IMR-90 (cell line): ENCODE measurements at regions not wholly inside any gene's neighbourhood (a gene's known extent, or its start where the extent isn't known, plus 50 kb on each side); places are given as distances from the start of the nearest gene placed in this dataset.

Experiments used
- ATAC-seq: fragments of 200-7000 bp; cut with Tn5 transposase; 2 replicates; pipeline ENCODE4 v1.9.1; 2020; ENCODE audit warnings: low read depth, mild to moderate bottlenecking, moderate library complexity
- BruUV-seq: library from RNA; stranded (reverse); fragments of 400-500 nt; replicated peaks from 2 replicates; lab custom pipeline; 2021; lab: Mats Ljungman, UMichigan
- CTCF ChIA-PET: fragments of 300-600 bp; formaldehyde crosslinking; extraction: SDS; loops from one replicate; lab custom pipeline; 2021; ENCODE audit warnings: antibody characterized with exemption; lab: Yijun Ruan, JAX
- POLR2A ChIA-PET: fragments of 300-600 bp; sonication (Branson Sonifier 250); formaldehyde crosslinking; loops from one replicate; lab custom pipeline; 2022; ENCODE audit warnings: antibody characterized with exemption; ENCODE audit not compliant: unreplicated experiment; lab: Charles Lee
- DNase-seq: peaks from one replicate; pipeline ENCODE4 v3.0.0; 2013
- H2AFZ ChIP-seq: replicated peaks from 2 replicates; pipeline ENCODE3; 2013; ENCODE audit warnings: low read length, mild to moderate bottlenecking; ENCODE audit not compliant: poor library complexity
- H2AK5ac ChIP-seq: 2 replicates; pipeline ENCODE4 v1.6.1; 2013; ENCODE audit warnings: low read depth, low read length, inconsistent platforms
- H2AK9ac ChIP-seq: replicated peaks from 2 replicates; pipeline ENCODE3; 2013; ENCODE audit warnings: mild to moderate bottlenecking, low read depth, low read length, moderate library complexity; ENCODE audit not compliant: poor library complexity
- H2BK120ac ChIP-seq: 2 replicates; pipeline ENCODE4 v1.6.1; 2013; ENCODE audit warnings: low read depth, low read length, inconsistent platforms
- H2BK15ac ChIP-seq: 3 replicates; pipeline ENCODE4 v1.6.1; 2013; ENCODE audit warnings: low read depth, low read length, inconsistent platforms
- H2BK20ac ChIP-seq: 2 replicates; pipeline ENCODE4 v1.6.1; 2013; ENCODE audit warnings: low read depth, mild to moderate bottlenecking, inconsistent platforms, low read length, moderate library complexity
- H2BK5ac ChIP-seq: 2 replicates; pipeline ENCODE4 v1.6.1; 2013; ENCODE audit warnings: mild to moderate bottlenecking, low read depth, low read length, inconsistent platforms; ENCODE audit not compliant: poor library complexity, severe bottlenecking
- H3K14ac ChIP-seq: replicated peaks from 2 replicates; pipeline ENCODE4 v1.6.1; 2013; ENCODE audit warnings: low read depth, low read length, inconsistent platforms
- H3K18ac ChIP-seq: 2 replicates; pipeline ENCODE4 v1.6.1; 2013; ENCODE audit warnings: low read depth, low read length, control low read depth
- H3K23ac ChIP-seq: 2 replicates; pipeline ENCODE4 v1.6.1; 2013; ENCODE audit warnings: low read depth, low read length, inconsistent platforms
- H3K27ac ChIP-seq: 2 replicates; pipeline ENCODE4 v1.5.1; 2013; ENCODE audit warnings: mild to moderate bottlenecking, control low read depth, low read length; ENCODE audit not compliant: insufficient read depth
- H3K27me3 ChIP-seq: 2 replicates; pipeline ENCODE4 v1.6.1; 2013; ENCODE audit warnings: low read length; ENCODE audit not compliant: control insufficient read depth, insufficient read depth
- H3K36me3 ChIP-seq: 2 replicates; pipeline ENCODE4 v1.6.1; 2013; ENCODE audit warnings: low read length, mixed read lengths; ENCODE audit not compliant: control insufficient read depth, insufficient read depth
- H3K4ac ChIP-seq: 2 replicates; pipeline ENCODE4 v1.6.1; 2013; ENCODE audit warnings: low read depth, low read length, inconsistent platforms
- H3K4me1 ChIP-seq: 2 replicates; pipeline ENCODE4 v1.6.1; 2013; ENCODE audit warnings: low read length, mixed read lengths; ENCODE audit not compliant: control insufficient read depth, insufficient read depth
- H3K4me2 ChIP-seq: 2 replicates; pipeline ENCODE4 v1.6.1; 2013; ENCODE audit warnings: low read depth, mild to moderate bottlenecking, control low read depth, low read length, moderate library complexity
- H3K4me3 ChIP-seq: 2 replicates; pipeline ENCODE4 v1.5.1; 2013; ENCODE audit warnings: low read depth, mild to moderate bottlenecking, control low read depth, low read length, moderate library complexity; ENCODE audit not compliant: insufficient read depth
- H3K56ac ChIP-seq: 2 replicates; pipeline ENCODE4 v1.6.1; 2013; ENCODE audit warnings: low read length, inconsistent platforms; ENCODE audit not compliant: insufficient read depth; ENCODE audit errors: extremely low read depth
- H3K79me1 ChIP-seq, 2 experiments: 2 replicates each; pipeline ENCODE4 v1.6.1; 2013; ENCODE audit warnings: low read length in 2 of 2, inconsistent platforms in 1 of 2, low read depth in 1 of 2
- H3K9ac ChIP-seq: 2 replicates; pipeline ENCODE4 v1.6.1; 2013; ENCODE audit warnings: low read depth, low read length, control low read depth
- H3K9me1 ChIP-seq: 2 replicates; pipeline ENCODE4 v1.6.1; 2013; ENCODE audit warnings: low read length, inconsistent platforms; ENCODE audit not compliant: insufficient read depth
- H3K9me3 ChIP-seq: 2 replicates; pipeline ENCODE4 v1.6.1; 2013; ENCODE audit warnings: low read length; ENCODE audit not compliant: control insufficient read depth, insufficient read depth
- H4K20me1 ChIP-seq: 2 replicates; pipeline ENCODE4 v1.6.1; 2013; ENCODE audit warnings: low read length, inconsistent platforms; ENCODE audit not compliant: insufficient read depth
- H4K5ac ChIP-seq: 2 replicates; pipeline ENCODE4 v1.6.1; 2013; ENCODE audit warnings: mild to moderate bottlenecking, low read depth, low read length, control low read depth
- H4K8ac ChIP-seq, 2 experiments: 2 replicates each; pipeline ENCODE4 v1.6.1; 2013; ENCODE audit warnings: low read depth in 2 of 2, low read length in 2 of 2, control low read depth in 1 of 2, inconsistent platforms in 1 of 2
- H4K91ac ChIP-seq: 2 replicates; pipeline ENCODE4 v1.6.1; 2013; ENCODE audit warnings: low read depth, low read length, inconsistent platforms; ENCODE audit not compliant: insufficient read depth
- BHLHE40 ChIP-seq: fragments of 150-350 bp; IDR thresholded peaks from 2 replicates; pipeline ENCODE4 v1.6.1; 2016; ENCODE audit warnings: mild to moderate bottlenecking, low read depth, low read length
- CHD1 ChIP-seq: IDR thresholded peaks from 2 replicates; pipeline ENCODE4 v1.6.1; 2012; ENCODE audit warnings: low read depth, low read length, improper control_type of control experiment
- CTCF ChIP-seq: conservative IDR thresholded peaks from 2 replicates; pipeline ENCODE4 v1.5.1; 2012; ENCODE audit warnings: mild to moderate bottlenecking, low read depth, low read length, improper control_type of control experiment
- FOS ChIP-seq: fragments of 150-350 bp; IDR thresholded peaks from 2 replicates; pipeline ENCODE4 v1.6.1; 2016; ENCODE audit warnings: low read depth, low read length
- MXI1 ChIP-seq: IDR thresholded peaks from 2 replicates; pipeline ENCODE4 v1.6.1; 2012; ENCODE audit warnings: low read depth, mild to moderate bottlenecking, low read length, moderate library complexity, borderline replicate concordance
- NFE2L2 ChIP-seq: fragments of 150-350 bp; IDR thresholded peaks from 2 replicates; pipeline ENCODE4 v1.6.1; 2016; ENCODE audit warnings: low read depth, mild to moderate bottlenecking, low read length
- POLR2A ChIP-seq: IDR thresholded peaks from 2 replicates; pipeline ENCODE4 v1.6.1; 2012; ENCODE audit warnings: mild to moderate bottlenecking, low read depth, low read length
- RCOR1 ChIP-seq: IDR thresholded peaks from 2 replicates; pipeline ENCODE4 v1.6.1; 2012; ENCODE audit warnings: mild to moderate bottlenecking, low read length, improper control_type of control experiment; ENCODE audit not compliant: insufficient replicate concordance
- RFX5 ChIP-seq: IDR thresholded peaks from 2 replicates; pipeline ENCODE4 v1.8.0; 2012; ENCODE audit warnings: low read depth, mild to moderate bottlenecking, low read length, moderate library complexity
- WGBS, 2 experiments: methylation state at CpG; one replicate each; pipeline versions ENCODE4 v1.1.5 to v1.1.7; 2013; ENCODE audit warnings: missing lambda C conversion rate in 2 of 2; ENCODE audit not compliant: insufficient read length in 1 of 2; ENCODE audit errors: extremely low coverage in 2 of 2; 5-methylcytosine and 5-hydroxymethylcytosine counted together
- dilution Hi-C: fragments of 300-500 bp; cut with HindIII; formaldehyde crosslinking; loops from one replicate; pipeline ENCODE4 v1.14.3; 2018; ENCODE audit warnings: low sequenced_read_pairs; ENCODE audit not compliant: unreplicated experiment
- in situ Hi-C: fragments of 300-500 bp; cut with MboI; formaldehyde crosslinking; loops from 3 replicates; pipeline ENCODE4 v1.14.3; 2019; ENCODE audit warnings: low sequenced_read_pairs, inconsistent platforms, mixed read lengths
- intact Hi-C: fragments of 100-400 bp; cut with micrococcal nuclease; formaldehyde crosslinking; loops from 2 replicates; pipeline ENCODE4 v1.10.0; 2022
- TF ChIP-seq, protein P1 (sequence below): fragments of 150-350 bp; IDR thresholded peaks from 2 replicates; pipeline ENCODE4 v1.6.1; 2017; ENCODE audit warnings: mild to moderate bottlenecking, antibody characterized with exemption, low read length, low read depth

GRCh38 chr6:54716877-54717276 lies 129.7 kb upstream of the FAM83B start:
- dilution Hi-C loops (no loop called here), in situ Hi-C loops (loop anchor here (25.0 kb wide), 1 partner anchor 730 kb away; no protein-coding TSS in a partner anchor), intact Hi-C loops (no loop called here)
- no peaks in the 10 kb centered on the region for H3K9me3 ChIP-seq
- H2AK5ac ChIP-seq: no peak overlapping the region
- H3K4me3 ChIP-seq: no peak overlapping the region
- no peak overlapping the region for H3K14ac ChIP-seq
- WGBS, 2 experiments: no CpG with 5 or more reads among the region's 3 CpGs
- no peak for TF ChIP-seq BHLHE40
- TF ChIP-seq RCOR1: no peak
- TF ChIP-seq NFE2L2: no peak
- no peak for TF ChIP-seq CHD1
- TF ChIP-seq RFX5: no peak
- no peak for TF ChIP-seq FOS
- no peak for TF ChIP-seq POLR2A
- no peak for TF ChIP-seq MXI1
- TF ChIP-seq, protein P1, sequence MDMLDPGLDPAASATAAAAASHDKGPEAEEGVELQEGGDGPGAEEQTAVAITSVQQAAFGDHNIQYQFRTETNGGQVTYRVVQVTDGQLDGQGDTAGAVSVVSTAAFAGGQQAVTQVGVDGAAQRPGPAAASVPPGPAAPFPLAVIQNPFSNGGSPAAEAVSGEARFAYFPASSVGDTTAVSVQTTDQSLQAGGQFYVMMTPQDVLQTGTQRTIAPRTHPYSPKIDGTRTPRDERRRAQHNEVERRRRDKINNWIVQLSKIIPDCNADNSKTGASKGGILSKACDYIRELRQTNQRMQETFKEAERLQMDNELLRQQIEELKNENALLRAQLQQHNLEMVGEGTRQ: no peak
- no peak for TF ChIP-seq CTCF
- H3K4me2 ChIP-seq: no peak overlapping the region
- no peak overlapping the region for H3K56ac ChIP-seq
- no peak overlapping the region for H4K8ac ChIP-seq
- H2BK5ac ChIP-seq: no peak overlapping the region
- ATAC-seq (no peak), DNase-seq (peak; percentile 43)
- H4K20me1 ChIP-seq: no peaks in the 10 kb centered on the region
- H4K5ac ChIP-seq: no peak overlapping the region
- ChIA-PET POLR2A (no interaction called here), CTCF (interaction anchor here (0.7 to 1.5 kb wide), 3 partner anchors 9 to 521 kb away, joined by 4 read pairs; no protein-coding TSS in a partner anchor)
- BruUV-seq: no TSS peak
- H3K27ac ChIP-seq: no peak overlapping the region
- H3K9me1 ChIP-seq: no peaks in the 10 kb centered on the region
- H3K23ac ChIP-seq: no peak overlapping the region
- no peak overlapping the region for H4K91ac ChIP-seq
- no peak overlapping the region for H2AFZ ChIP-seq
- no peaks in the 10 kb centered on the region for H3K36me3 ChIP-seq
- no peaks in the 10 kb centered on the region for H3K79me1 ChIP-seq
- no peaks in the 10 kb centered on the region for H3K27me3 ChIP-seq
- H3K9ac ChIP-seq: no peak overlapping the region
- H2AK9ac ChIP-seq: no peak overlapping the region
- H3K4me1 ChIP-seq: peaks cover 2% of the 10 kb centered on the region; the same call in 1 of the 2 replicates
- no peak overlapping the region for H2BK15ac ChIP-seq
- no peak overlapping the region for H2BK120ac ChIP-seq
- H2BK20ac ChIP-seq: no peak overlapping the region
- no peak overlapping the region for H3K18ac ChIP-seq
- H3K4ac ChIP-seq: no peak overlapping the region
